HG03159 (cell line): ENCODE measurements at regions not wholly inside any gene's neighbourhood (a gene's known extent, or its start where the extent isn't known, plus 50 kb on each side); places are given as distances from the start of the nearest gene placed in this dataset.

Experiments used
- ATAC-seq: cut with Tn5 transposase; IDR thresholded peaks from one replicate; pipeline ENCODE4 v1.9.1; 2021; ENCODE audit warnings: mild to moderate bottlenecking, moderate library complexity; ENCODE audit not compliant: unreplicated experiment

GRCh38 chr5:43941806-43942205, 338.8 kb downstream of the NNT start:
- no peak for ATAC-seq

- no peak for ATAC-seq
Observed at GRCh38 chr5:43940562-43940961, 337.6 kb downstream of the NNT start.

DNA sequence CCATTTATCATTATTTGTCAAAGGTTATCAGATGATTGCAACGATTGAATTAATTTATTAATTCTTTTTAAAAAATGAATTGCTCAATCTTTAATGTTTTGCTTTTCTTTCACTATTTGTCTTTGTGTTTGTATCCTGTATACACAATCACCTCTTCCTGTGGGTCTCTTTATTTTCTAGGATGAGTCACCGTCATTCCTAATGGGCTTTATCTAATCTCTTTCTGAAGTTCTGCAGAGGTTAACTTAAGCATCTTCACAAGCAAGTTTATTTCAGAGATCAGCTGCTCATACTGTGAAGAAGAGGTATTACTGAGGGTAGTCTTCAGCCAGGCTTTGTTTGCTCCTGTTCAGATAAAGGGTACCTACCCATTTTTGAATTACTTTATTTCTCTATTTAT, 323.9 kb downstream of the NNT start:
- no peak for ATAC-seq

- ATAC-seq: no peak
Observed at GRCh38 chr5:43920422-43920821, 317.4 kb downstream of the NNT start.

DNA sequence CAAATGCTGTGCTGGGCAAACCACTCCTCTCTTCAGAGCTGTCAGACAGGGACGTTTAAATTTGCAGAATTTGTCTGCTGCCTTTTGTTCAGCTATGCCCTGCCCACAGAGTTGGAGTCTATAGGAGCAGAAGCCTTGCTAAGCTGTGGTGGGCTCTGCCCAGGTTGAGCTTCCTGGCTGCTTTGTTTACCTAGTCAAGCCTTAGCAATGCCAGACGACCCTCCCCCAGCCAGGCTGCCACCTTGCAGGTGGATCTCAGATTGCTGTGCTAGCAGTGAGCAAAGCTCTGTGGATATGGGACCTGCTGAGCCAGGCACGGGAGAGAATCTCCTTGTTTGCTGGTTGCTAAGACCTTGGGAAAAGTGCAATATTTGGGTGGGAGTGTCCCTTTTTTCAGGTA, 314.9 kb downstream of the NNT start:
- no peak for ATAC-seq

- no peak for ATAC-seq
Observed at GRCh38 chr5:43903129-43903528, 300.1 kb downstream of the NNT start.

- no peak for ATAC-seq
Observed at GRCh38 chr5:43900974-43901373, 298.0 kb downstream of the NNT start.

- ATAC-seq: no peak
Observed at GRCh38 chr5:43895876-43896275, 292.9 kb downstream of the NNT start.

- no peak for ATAC-seq
Observed at GRCh38 chr5:43893951-43894684, 291.1 kb downstream of the NNT start.

GRCh38 chr5:43891112-43891511, 288.1 kb downstream of the NNT start:
- no peak for ATAC-seq

GRCh38 chr5:43889233-43889632, 286.3 kb downstream of the NNT start:
- no peak for ATAC-seq

GRCh38 chr5:43875741-43876140, 272.8 kb downstream of the NNT start:
- no peak for ATAC-seq

- no peak for ATAC-seq
Observed at GRCh38 chr5:43874772-43875171, 271.8 kb downstream of the NNT start.

DNA sequence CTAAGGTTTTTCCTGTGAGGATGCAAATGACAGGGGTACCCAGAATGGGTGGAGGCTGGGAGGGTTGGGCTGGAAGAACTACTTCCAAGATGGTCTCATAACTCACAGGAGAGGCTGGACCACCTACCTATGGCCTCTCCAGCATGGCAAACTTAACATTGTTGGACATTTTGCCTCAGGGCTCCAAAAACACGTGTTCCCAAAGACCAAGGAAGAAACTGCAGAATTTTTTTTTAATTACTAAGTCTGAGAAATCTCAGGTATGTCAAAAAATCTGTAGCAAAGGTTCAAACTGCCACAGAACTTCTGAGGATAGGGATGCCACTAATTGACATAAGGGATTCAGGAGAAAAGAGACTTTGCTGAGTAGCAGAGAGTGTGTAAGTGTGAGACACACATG, 270.8 kb downstream of the NNT start:
- no peak for ATAC-seq

DNA sequence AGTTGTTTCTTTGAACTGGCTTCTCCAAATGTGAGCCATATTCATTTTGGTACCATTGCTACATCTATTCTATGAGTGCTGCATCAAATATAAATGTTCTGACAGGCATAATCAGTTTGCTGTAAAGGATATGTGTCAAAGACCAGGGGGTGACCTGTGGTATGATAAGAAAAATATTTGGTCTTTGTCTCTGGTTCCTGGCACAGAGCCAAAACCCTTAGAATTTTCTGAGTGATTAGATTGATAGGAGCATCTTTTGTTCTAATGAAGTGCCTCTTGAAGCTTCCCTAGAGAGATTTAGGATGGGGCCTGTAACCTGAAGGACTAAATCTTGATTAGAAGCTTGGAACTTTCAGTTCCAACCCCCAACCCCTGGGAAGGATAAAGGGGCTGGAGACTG, 256.3 kb downstream of the NNT start:
- ATAC-seq: no peak

- ATAC-seq: no peak
Observed at GRCh38 chr5:43855452-43855851, 252.5 kb downstream of the NNT start.

- no peak for ATAC-seq
Observed at GRCh38 chr5:43854697-43855292, 251.8 kb downstream of the NNT start.

DNA sequence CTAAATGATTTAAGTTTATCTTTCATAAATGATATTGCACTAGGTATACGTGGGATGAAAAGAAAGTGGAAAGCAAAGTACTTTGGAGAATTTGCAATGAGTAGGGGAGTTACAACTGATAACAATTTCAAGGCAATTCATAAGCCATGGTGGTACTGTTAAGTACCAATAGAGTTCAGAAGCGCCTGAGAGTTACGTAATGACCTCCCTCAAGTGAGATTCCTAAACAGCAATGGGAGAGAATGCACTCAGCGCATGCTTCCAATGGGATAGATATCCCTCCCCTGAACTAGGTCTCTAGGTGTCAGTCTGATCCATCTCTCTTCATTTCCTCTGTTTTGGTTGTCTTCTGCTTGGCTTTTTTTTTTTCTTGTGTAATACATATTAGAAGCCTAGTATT, 249.3 kb downstream of the NNT start:
- ATAC-seq: no peak

DNA sequence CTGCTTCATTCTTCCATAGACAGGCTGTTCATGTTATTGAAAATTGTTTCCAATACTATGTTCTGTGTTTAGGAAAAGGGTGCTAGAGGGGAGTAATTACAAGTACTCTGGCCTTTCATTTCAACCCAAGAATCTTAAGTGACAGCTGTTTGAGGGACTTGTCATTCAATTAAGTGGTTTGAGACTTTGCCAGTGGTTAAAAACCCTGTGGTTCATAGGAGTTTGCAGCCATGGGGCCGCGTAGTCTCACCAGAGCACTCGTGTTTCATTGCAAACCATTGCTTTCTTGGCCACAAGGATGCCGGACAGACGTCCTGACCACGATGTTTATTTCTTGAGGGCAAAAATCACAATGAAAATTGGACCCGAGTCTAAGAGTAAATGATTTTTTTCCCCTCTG, 248.8 kb downstream of the NNT start:
- ATAC-seq: no peak

DNA sequence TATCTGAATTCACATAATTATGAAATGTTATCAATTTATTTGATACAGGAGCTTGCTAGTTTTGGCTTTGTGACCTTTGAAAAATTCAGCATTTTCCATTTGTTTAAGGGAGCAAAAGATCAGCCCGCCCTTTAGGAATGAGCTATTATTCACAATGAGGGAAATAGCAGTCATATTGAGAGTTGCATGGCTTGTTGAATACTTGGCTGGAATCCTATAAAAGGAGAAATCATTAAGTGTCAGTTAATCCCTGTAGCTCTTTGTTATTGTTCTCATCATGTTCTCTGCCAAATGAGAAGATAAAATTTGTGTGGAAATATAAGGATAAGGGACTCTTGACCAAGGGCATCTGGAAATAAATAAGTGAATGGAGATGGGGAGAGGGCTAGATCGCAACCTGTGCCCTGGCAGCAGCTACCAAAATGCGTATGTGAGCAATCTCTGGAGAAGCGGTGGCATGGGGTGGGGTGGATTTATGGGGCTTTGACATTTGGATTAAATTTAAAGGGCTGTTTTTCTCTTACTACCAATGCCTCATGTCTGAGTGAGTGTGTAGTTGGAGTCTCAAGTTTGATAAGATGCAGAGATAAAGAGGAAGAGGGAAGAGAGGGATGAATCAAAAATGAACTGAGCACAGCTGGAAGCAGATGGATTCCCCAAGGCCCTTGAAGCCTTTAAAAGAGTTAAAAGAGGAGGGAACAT, 237.6 kb downstream of the NNT start:
- no peak for ATAC-seq

DNA sequence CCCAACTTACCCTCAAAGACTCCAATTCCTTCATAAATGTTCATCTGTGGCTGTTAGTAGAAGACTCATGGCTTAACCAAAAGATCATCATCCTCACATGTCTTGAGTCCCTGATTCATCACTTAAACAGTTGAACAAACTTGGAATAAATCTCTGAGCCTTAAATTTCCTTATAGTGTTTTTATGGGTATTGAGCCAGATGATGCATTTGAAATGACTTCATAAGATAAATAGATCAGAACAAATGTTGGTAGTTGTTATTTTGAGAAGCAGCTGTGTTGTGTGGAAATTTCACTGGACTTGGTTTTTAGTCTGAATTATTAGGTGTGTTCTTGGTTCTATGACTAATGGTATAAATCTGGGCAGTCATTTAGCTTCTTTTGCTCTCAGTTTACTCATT, 236.2 kb downstream of the NNT start:
- ATAC-seq: no peak

DNA sequence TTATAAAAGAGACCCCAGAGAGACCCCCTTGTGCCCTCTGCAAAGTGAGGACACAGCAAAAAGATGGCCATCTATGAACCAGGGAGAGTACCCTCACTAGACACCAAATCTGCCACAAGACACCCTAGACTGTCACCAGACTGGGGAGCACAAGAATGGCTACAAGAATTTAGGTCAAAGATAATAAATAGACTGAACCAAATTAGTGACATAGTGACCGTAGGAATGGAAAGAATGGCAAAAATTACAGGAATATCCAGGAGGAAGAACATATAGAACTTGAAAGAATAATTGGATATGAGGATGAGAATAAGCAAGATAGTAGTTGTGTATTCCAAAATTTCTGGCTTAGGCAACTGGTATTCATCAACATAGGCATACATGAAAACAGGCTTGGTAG, 235.0 kb downstream of the NNT start:
- ATAC-seq: no peak
